Endodermal cell (in vitro differentiated cells): ENCODE measurements at regions not wholly inside any gene's neighbourhood (a gene's known extent, or its start where the extent isn't known, plus 50 kb on each side); places are given as distances from the start of the nearest gene placed in this dataset.

ENCODE experiments used
- DNase-seq: peaks from one replicate; pipeline ENCODE4 v3.0.0-alpha.2; 2017
- H3K27ac ChIP-seq: 2 replicates; pipeline ENCODE4 v1.5.1; 2013; ENCODE audit warnings: mild to moderate bottlenecking, low read depth, low read length, moderate library complexity
- H3K27me3 ChIP-seq: 2 replicates; pipeline ENCODE4 v1.6.1; 2013; ENCODE audit warnings: mild to moderate bottlenecking, low read length, moderate library complexity; ENCODE audit not compliant: insufficient read depth, control insufficient read depth, poor library complexity, severe bottlenecking
- H3K36me3 ChIP-seq: 2 replicates; pipeline ENCODE4 v1.7.0; 2013; ENCODE audit warnings: mild to moderate bottlenecking, low read length, moderate library complexity; ENCODE audit not compliant: control insufficient read depth, insufficient read depth
- H3K4me1 ChIP-seq: one replicate; pipeline ENCODE4 v1.7.0; 2013; ENCODE audit warnings: low read length; ENCODE audit not compliant: control insufficient read depth, insufficient read depth
- H3K4me3 ChIP-seq: 2 replicates; pipeline ENCODE4 v1.5.1; 2013; ENCODE audit warnings: mild to moderate bottlenecking, low read length, moderate library complexity
- H3K9ac ChIP-seq: 2 replicates; pipeline ENCODE4 v1.6.1; 2013; ENCODE audit warnings: mild to moderate bottlenecking, low read length, moderate library complexity; ENCODE audit not compliant: poor library complexity, severe bottlenecking; ENCODE audit errors: extremely low read depth
- H3K9me3 ChIP-seq: 2 replicates; pipeline ENCODE4 v1.6.1; 2013; ENCODE audit warnings: mild to moderate bottlenecking, low read length, moderate library complexity; ENCODE audit not compliant: control insufficient read depth
- H3K27ac Mint-ChIP-seq: 2 replicates; pipeline ENCODE4 v1.8.0; 2020; ENCODE audit warnings: mixed read lengths
- H3K27me3 Mint-ChIP-seq: 2 replicates; pipeline ENCODE4 v1.8.0; 2021; ENCODE audit warnings: mild to moderate bottlenecking, mixed read lengths; ENCODE audit not compliant: insufficient read depth
- H3K36me3 Mint-ChIP-seq: 2 replicates; pipeline ENCODE4 v1.8.0; 2020; ENCODE audit warnings: low read depth, mixed read lengths
- H3K4me1 Mint-ChIP-seq: 2 replicates; pipeline ENCODE4 v1.8.0; 2020; ENCODE audit warnings: mixed read lengths
- H3K4me3 Mint-ChIP-seq: 2 replicates; pipeline ENCODE4 v1.8.0; 2020; ENCODE audit warnings: mild to moderate bottlenecking, moderate library complexity, mixed read lengths
- H3K9me3 Mint-ChIP-seq: 2 replicates; pipeline ENCODE4 v1.8.0; 2020; ENCODE audit warnings: mild to moderate bottlenecking, mixed read lengths
- WGBS, 2 experiments: methylation state at CpG; one replicate each; pipeline versions ENCODE4 v1.1.5 to v1.1.7; 2013; ENCODE audit warnings: missing lambda C conversion rate in 2 of 2, mixed read lengths in 1 of 2; ENCODE audit not compliant: insufficient coverage in 1 of 2, insufficient read length in 1 of 2; 5-methylcytosine and 5-hydroxymethylcytosine counted together
- TF ChIP-seq, protein P1 (sequence below): fragments of 200-600 bp; sonication (generic); conservative IDR thresholded peaks from 2 replicates; pipeline ENCODE4 v1.5.0; 2021; ENCODE audit warnings: antibody characterized with exemption, mild to moderate bottlenecking

DNA sequence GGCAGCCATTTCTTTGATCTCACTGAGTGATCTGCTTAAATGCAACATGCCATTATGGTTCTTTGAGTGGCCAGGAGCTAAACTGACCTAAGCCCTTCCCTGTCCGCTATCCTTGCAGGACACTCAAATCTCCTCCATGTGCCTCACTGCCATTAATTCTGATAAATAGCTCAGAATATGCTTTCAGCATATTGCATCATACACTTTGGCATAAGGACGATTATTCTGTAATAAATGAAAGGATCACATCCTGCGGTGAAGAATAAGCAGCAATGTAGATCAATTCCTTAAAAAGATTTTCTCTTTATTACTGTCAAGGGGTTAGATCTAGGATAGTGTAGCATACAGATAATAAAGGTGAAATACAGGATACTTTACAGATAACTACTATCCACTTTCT lies 231.8 kb upstream of the CTBP2 start:
- H3K9me3 ChIP-seq: no peaks in the 10 kb centered on the region
- no peaks in the 10 kb centered on the region for H3K36me3 Mint-ChIP-seq
- no peaks in the 10 kb centered on the region for H3K4me1 ChIP-seq
- H3K9me3 Mint-ChIP-seq: peaks cover 22% of the 10 kb centered on the region
- H3K4me1 Mint-ChIP-seq: no peaks in the 10 kb centered on the region
- 98 to 100% methylated on average over 1 to 3 of the region's 3 CpGs for WGBS, 2 experiments
- H3K4me3 Mint-ChIP-seq: no peak overlapping the region
- TF ChIP-seq, protein P1, sequence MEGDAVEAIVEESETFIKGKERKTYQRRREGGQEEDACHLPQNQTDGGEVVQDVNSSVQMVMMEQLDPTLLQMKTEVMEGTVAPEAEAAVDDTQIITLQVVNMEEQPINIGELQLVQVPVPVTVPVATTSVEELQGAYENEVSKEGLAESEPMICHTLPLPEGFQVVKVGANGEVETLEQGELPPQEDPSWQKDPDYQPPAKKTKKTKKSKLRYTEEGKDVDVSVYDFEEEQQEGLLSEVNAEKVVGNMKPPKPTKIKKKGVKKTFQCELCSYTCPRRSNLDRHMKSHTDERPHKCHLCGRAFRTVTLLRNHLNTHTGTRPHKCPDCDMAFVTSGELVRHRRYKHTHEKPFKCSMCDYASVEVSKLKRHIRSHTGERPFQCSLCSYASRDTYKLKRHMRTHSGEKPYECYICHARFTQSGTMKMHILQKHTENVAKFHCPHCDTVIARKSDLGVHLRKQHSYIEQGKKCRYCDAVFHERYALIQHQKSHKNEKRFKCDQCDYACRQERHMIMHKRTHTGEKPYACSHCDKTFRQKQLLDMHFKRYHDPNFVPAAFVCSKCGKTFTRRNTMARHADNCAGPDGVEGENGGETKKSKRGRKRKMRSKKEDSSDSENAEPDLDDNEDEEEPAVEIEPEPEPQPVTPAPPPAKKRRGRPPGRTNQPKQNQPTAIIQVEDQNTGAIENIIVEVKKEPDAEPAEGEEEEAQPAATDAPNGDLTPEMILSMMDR: no peak
- H3K27ac Mint-ChIP-seq: no peak overlapping the region
- no peak for DNase-seq
- no peaks in the 10 kb centered on the region for H3K27me3 Mint-ChIP-seq
- H3K9ac ChIP-seq: no peak overlapping the region
- no peak overlapping the region for H3K27ac ChIP-seq
- no peaks in the 10 kb centered on the region for H3K36me3 ChIP-seq
- H3K27me3 ChIP-seq: no peaks in the 10 kb centered on the region
- H3K4me3 ChIP-seq: no peak overlapping the region

DNA sequence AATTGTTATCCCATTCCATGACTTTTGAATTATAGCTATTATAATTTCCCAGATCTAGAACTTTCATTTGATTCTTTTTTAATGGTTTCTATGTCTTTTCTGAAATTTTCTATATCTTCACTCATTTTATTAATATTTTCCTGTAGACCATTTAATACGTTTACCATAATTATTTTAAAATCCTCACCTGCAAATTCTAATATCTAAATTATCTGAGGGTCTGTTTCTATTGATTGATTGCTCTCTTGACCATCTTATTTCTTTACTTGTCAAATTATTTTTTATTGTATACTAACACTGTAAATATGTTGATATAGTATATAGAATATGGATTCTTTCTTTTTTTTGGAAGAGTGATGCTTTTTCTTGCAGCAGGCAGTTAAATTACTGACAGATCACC lies 229.3 kb upstream of the CTBP2 start:
- DNase-seq: no peak
- no peaks in the 10 kb centered on the region for H3K36me3 ChIP-seq
- H3K27me3 ChIP-seq: no peaks in the 10 kb centered on the region
- no peak overlapping the region for H3K4me3 ChIP-seq
- Mint-ChIP-seq H3K27ac (no peak overlapping the region), H3K4me1 (no peaks in the 10 kb centered on the region), H3K9me3 (peaks cover 22% of the 10 kb centered on the region), H3K36me3 (no peaks in the 10 kb centered on the region), H3K4me3 (no peak overlapping the region), H3K27me3 (peaks cover 6% of the 10 kb centered on the region)
- WGBS, 2 experiments: no CpG with 5 or more reads among the region's 1 CpG
- no peak overlapping the region for H3K27ac ChIP-seq
- no peaks in the 10 kb centered on the region for H3K4me1 ChIP-seq
- H3K9ac ChIP-seq: no peak overlapping the region
- TF ChIP-seq, protein P1: no peak
- H3K9me3 ChIP-seq: no peaks in the 10 kb centered on the region

DNA sequence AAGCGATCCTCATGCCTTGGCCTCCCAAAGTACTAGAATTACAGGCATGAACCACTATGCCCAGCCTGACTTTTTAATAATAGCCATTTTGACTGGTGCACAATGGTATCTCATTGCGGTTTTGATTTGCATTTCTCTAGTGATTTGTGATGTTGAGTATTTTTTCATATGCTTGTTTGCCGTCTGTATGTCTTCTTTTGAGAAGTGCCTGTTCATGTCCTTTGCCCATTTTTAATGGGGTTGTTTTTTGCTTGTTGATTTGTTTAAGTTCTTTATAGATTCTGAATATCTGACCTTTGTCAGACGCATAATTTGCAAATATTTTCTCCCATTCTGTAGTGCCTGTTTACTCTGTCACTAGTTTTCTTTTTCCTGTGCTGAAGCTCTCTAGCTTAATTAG lies 219.2 kb upstream of the CTBP2 start:
- Histone ChIP-seq H3K9ac (no peak overlapping the region), H3K27ac (no peak overlapping the region), H3K9me3 (peaks cover 5% of the 10 kb centered on the region), H3K36me3 (no peaks in the 10 kb centered on the region), H3K27me3 (no peaks in the 10 kb centered on the region), H3K4me1 (no peaks in the 10 kb centered on the region), H3K4me3 (no peak overlapping the region)
- TF ChIP-seq, protein P1: no peak
- Mint-ChIP-seq H3K4me1 (no peaks in the 10 kb centered on the region), H3K36me3 (no peaks in the 10 kb centered on the region), H3K4me3 (no peak overlapping the region), H3K9me3 (peaks cover 28% of the 10 kb centered on the region), H3K27me3 (peaks cover 29% of the 10 kb centered on the region), H3K27ac (no peak overlapping the region)
- no peak for DNase-seq
- 63 to 85% methylated on average over 2 to 4 of the region's 4 CpGs for WGBS, 2 experiments
